ENCODE measurements at regions not wholly inside any gene's neighbourhood (a gene's known extent, or its start where the extent isn't known, plus 50 kb on each side); places are given as distances from the start of the nearest gene placed in this dataset.

GRCh38 chr15:53312707-53313106, 446.8 kb downstream of the WDR72 start:
- Histone ChIP-seq H3K9ac (ENCODE audit: low read length) (no peak overlapping the region), H3K27me3 (ENCODE audit: insufficient read depth, low read length) (no peaks in the 10 kb centered on the region), H3K9me3 (ENCODE audit: control insufficient read depth in 1 of 2, insufficient read depth in 1 of 2, low read depth in 1 of 2, low read length in 2 of 2) (0 out of 4 replicates have a peak, but pooled peaks cover 0 to 3% of the 10 kb centered on the region in 2 experiments), H3K36me3 (ENCODE audit: control insufficient read depth in 1 of 2, insufficient read depth in 2 of 2, low read length in 2 of 2) (no peaks in the 10 kb centered on the region), H3K4me3 (replicated peaks in 1 of 2; ENCODE audit: low read depth in 1 of 2, low read length in 2 of 2) (no peak overlapping the region), H3K79me2 (ENCODE audit: insufficient read depth, low read length) (no peaks in the 10 kb centered on the region), H4K20me1 (ENCODE audit: insufficient read depth) (no peaks in the 10 kb centered on the region), H3K27ac (ENCODE audit: low read depth, low read length) (no peak overlapping the region), H3K4me1 (ENCODE audit: control insufficient read depth in 1 of 2, insufficient read depth in 2 of 2, low read length in 2 of 2) (no peaks in the 10 kb centered on the region), H2AFZ (ENCODE audit: low read depth, low read length, poor library complexity, severe bottlenecking) (no peak overlapping the region), H3K9me2 (ENCODE audit: insufficient read depth) (no peaks in the 10 kb centered on the region), H3K4me2 (ENCODE audit: low read length) (no peak overlapping the region)
- TF ChIP-seq RAD21 (IDR thresholded peaks at IDR 0.05; ENCODE audit: low read depth) (no peak), MAX (IDR thresholded peaks at IDR 0.05) (no peak), FOSL1 (IDR thresholded peaks at IDR 0.05; ENCODE audit: low read depth) (no peak), ZFX (IDR thresholded peaks at IDR 0.05) (no peak), EZH2phosphoT487 (IDR thresholded peaks at IDR 0.05; ENCODE audit: borderline replicate concordance) (no peak), POLR2AphosphoS5 (IDR thresholded peaks at IDR 0.05; ENCODE audit: low read depth, low read length) (no peak), SP1 (IDR thresholded peaks at IDR 0.05; ENCODE audit: low read depth) (no peak), JUND (IDR thresholded peaks at IDR 0.05) (no peak), YY1 (IDR thresholded peaks at IDR 0.05; ENCODE audit: extremely low read depth, insufficient replicate concordance, low read depth, low read length) (no peak), EZH2 (IDR thresholded peaks at IDR 0.05) (no peak)
- DNase-seq (ENCODE audit: low read depth, low spot score) (no peak), ATAC-seq (no peak)
- CTCF ChIA-PET: no interaction called here
- BruUV-seq (replicated peaks): no TSS peak
- POLR2A ChIA-PET: no interaction called here
- intact Hi-C loops (cut with micrococcal nuclease): no loop called here
- RAD21 ChIA-PET (ENCODE audit: low non-redundant PET in 1 of 2, low total read pairs in 2 of 2, uncharacterized antibody in 2 of 2, unreplicated experiment in 2 of 2): no interaction called here

DNA sequence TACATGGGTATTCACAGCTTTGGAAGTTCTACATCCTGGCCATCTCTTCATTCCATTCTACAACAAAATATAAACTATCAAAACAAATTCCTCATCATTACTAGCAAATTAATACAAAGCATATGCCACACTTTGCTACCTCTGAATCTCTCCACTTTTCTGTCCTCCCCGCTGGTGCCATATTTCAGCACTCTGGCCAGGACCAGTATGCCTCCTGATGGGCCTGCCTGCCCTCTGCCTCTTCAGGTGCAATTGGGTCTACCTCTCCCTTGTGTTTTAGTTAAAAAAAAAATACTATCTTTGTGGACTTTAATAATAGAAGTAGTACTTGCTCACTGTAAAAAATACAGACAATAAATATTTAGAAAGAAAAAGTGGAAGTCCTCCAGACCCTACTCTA, 448.8 kb downstream of the WDR72 start:
- POLR2A ChIA-PET: no interaction called here
- BruUV-seq (replicated peaks): no TSS peak
- peaks cover 0 to 3% of the 10 kb centered on the region in 2 experiments; a peak in 2 of 4 replicates for H3K9me3 ChIP-seq (ENCODE audit: control insufficient read depth in 1 of 2, insufficient read depth in 1 of 2, low read depth in 1 of 2, low read length in 2 of 2)
- TF ChIP-seq SIN3A (IDR thresholded peaks at IDR 0.05; ENCODE audit: low read depth) (no peak), EZH2 (IDR thresholded peaks at IDR 0.05) (no peak), SP1 (IDR thresholded peaks at IDR 0.05; ENCODE audit: low read depth) (no peak), ZNF274 (IDR thresholded peaks at IDR 0.05; ENCODE audit: low read depth, low read length) (no peak), FOSL1 (IDR thresholded peaks at IDR 0.05; ENCODE audit: low read depth) (no peak), POLR2AphosphoS5 (IDR thresholded peaks at IDR 0.05; ENCODE audit: low read depth, low read length) (no peak), ELF1 (IDR thresholded peaks at IDR 0.05; ENCODE audit: borderline replicate concordance, low read depth) (no peak), SRF (IDR thresholded peaks at IDR 0.05; ENCODE audit: low read depth) (no peak), POLR2A (IDR thresholded peaks at IDR 0.05; ENCODE audit: borderline replicate concordance, extremely low read depth, insufficient read depth, insufficient read length) (no peak), EZH2phosphoT487 (IDR thresholded peaks at IDR 0.05; ENCODE audit: borderline replicate concordance) (no peak), TCF7L2 (IDR thresholded peaks at IDR 0.05; ENCODE audit: borderline replicate concordance, extremely low read depth, insufficient read depth, insufficient read length) (no peak), YY1 (IDR thresholded peaks at IDR 0.05; ENCODE audit: extremely low read depth, insufficient replicate concordance, low read depth, low read length) (no peak)
- TF ChIP-seq, protein P1, sequence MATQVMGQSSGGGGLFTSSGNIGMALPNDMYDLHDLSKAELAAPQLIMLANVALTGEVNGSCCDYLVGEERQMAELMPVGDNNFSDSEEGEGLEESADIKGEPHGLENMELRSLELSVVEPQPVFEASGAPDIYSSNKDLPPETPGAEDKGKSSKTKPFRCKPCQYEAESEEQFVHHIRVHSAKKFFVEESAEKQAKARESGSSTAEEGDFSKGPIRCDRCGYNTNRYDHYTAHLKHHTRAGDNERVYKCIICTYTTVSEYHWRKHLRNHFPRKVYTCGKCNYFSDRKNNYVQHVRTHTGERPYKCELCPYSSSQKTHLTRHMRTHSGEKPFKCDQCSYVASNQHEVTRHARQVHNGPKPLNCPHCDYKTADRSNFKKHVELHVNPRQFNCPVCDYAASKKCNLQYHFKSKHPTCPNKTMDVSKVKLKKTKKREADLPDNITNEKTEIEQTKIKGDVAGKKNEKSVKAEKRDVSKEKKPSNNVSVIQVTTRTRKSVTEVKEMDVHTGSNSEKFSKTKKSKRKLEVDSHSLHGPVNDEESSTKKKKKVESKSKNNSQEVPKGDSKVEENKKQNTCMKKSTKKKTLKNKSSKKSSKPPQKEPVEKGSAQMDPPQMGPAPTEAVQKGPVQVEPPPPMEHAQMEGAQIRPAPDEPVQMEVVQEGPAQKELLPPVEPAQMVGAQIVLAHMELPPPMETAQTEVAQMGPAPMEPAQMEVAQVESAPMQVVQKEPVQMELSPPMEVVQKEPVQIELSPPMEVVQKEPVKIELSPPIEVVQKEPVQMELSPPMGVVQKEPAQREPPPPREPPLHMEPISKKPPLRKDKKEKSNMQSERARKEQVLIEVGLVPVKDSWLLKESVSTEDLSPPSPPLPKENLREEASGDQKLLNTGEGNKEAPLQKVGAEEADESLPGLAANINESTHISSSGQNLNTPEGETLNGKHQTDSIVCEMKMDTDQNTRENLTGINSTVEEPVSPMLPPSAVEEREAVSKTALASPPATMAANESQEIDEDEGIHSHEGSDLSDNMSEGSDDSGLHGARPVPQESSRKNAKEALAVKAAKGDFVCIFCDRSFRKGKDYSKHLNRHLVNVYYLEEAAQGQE (IDR thresholded peaks at IDR 0.05; ENCODE audit: low read depth): no peak
- TF ChIP-seq, protein P2, sequence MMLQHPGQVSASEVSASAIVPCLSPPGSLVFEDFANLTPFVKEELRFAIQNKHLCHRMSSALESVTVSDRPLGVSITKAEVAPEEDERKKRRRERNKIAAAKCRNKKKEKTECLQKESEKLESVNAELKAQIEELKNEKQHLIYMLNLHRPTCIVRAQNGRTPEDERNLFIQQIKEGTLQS (IDR thresholded peaks at IDR 0.05): no peak

More for the DNA sequence above, 448.8 kb downstream of the WDR72 start:
- ChIA-PET CTCF (no interaction called here), RAD21 (ENCODE audit: low non-redundant PET in 1 of 2, low total read pairs in 2 of 2, uncharacterized antibody in 2 of 2, unreplicated experiment in 2 of 2) (no interaction called here)
- Histone ChIP-seq H3K36me3 (ENCODE audit: control insufficient read depth in 1 of 2, insufficient read depth in 2 of 2, low read length in 2 of 2) (no peaks in the 10 kb centered on the region), H4K20me1 (ENCODE audit: insufficient read depth) (no peaks in the 10 kb centered on the region), H3K79me2 (ENCODE audit: insufficient read depth, low read length) (no peaks in the 10 kb centered on the region), H3K27ac (ENCODE audit: low read depth, low read length) (no peak overlapping the region), H3K27me3 (ENCODE audit: insufficient read depth, low read length) (no peaks in the 10 kb centered on the region), H3K4me3 (replicated peaks in 1 of 2; ENCODE audit: low read depth in 1 of 2, low read length in 2 of 2) (no peak overlapping the region), H3K4me2 (ENCODE audit: low read length) (no peak overlapping the region), H2AFZ (ENCODE audit: low read depth, low read length, poor library complexity, severe bottlenecking) (no peak overlapping the region), H3K4me1 (ENCODE audit: control insufficient read depth in 1 of 2, insufficient read depth in 2 of 2, low read length in 2 of 2) (no peaks in the 10 kb centered on the region), H3K9me2 (ENCODE audit: insufficient read depth) (no peaks in the 10 kb centered on the region), H3K9ac (ENCODE audit: low read length) (no peak overlapping the region)
- DNase-seq (ENCODE audit: low read depth, low spot score) (no peak), ATAC-seq (no peak)
- intact Hi-C loops (cut with micrococcal nuclease): no loop called here
